DOHH2 (cell line): ENCODE measurements at regions not wholly inside any gene's neighbourhood (a gene's known extent, or its start where the extent isn't known, plus 50 kb on each side); places are given as distances from the start of the nearest gene placed in this dataset.

Experiments
- H3F3A ChIP-seq: fragments of 200-600 bp; sonication (generic), shearing (Covaris generic); 2 replicates; pipeline ENCODE4 v1.6.0; 2016; ENCODE audit warnings: antibody characterized with exemption, mild to moderate bottlenecking; ENCODE audit not compliant: control insufficient read depth, insufficient read depth
- H3K27ac ChIP-seq: fragments of 200-600 bp; sonication (generic); 2 replicates; pipeline ENCODE4 v1.5.1; 2014; ENCODE audit warnings: low read depth, mild to moderate bottlenecking, low read length, moderate library complexity
- H3K27me3 ChIP-seq: fragments of 200-600 bp; sonication (generic); 2 replicates; pipeline ENCODE4 v1.6.1; 2014; ENCODE audit warnings: mild to moderate bottlenecking, low read length, mixed read lengths; ENCODE audit not compliant: control insufficient read depth
- H3K36me3 ChIP-seq: fragments of 200-600 bp; sonication (generic); 2 replicates; pipeline ENCODE4 v1.6.1; 2014; ENCODE audit warnings: mild to moderate bottlenecking, low read length, moderate library complexity, mixed read lengths; ENCODE audit not compliant: control insufficient read depth
- H3K4me1 ChIP-seq: fragments of 200-600 bp; sonication (generic); 2 replicates; pipeline ENCODE4 v1.6.1; 2014; ENCODE audit warnings: mild to moderate bottlenecking, low read length, mixed read lengths; ENCODE audit not compliant: control insufficient read depth
- H3K4me2 ChIP-seq: fragments of 200-600 bp; sonication (generic); 2 replicates; pipeline ENCODE4 v1.6.0; 2014; ENCODE audit warnings: mild to moderate bottlenecking, low read length, moderate library complexity
- H3K4me3 ChIP-seq: fragments of 200-600 bp; sonication (generic); 2 replicates; pipeline ENCODE4 v1.5.1; 2014; ENCODE audit warnings: mild to moderate bottlenecking, low read length, mixed read lengths
- H3K79me2 ChIP-seq: fragments of 200-600 bp; sonication (generic); 2 replicates; pipeline ENCODE4 v1.6.1; 2014; ENCODE audit warnings: mild to moderate bottlenecking, low read length, mixed read lengths; ENCODE audit not compliant: control insufficient read depth
- H3K9me2 ChIP-seq: fragments of 200-600 bp; sonication (generic); replicated peaks from 2 replicates; pipeline ENCODE4 v1.6.1; 2014; ENCODE audit warnings: mild to moderate bottlenecking, low read length, mixed read lengths; ENCODE audit not compliant: control insufficient read depth
- H3K9me3 ChIP-seq: fragments of 200-600 bp; sonication (generic); 2 replicates; pipeline ENCODE4 v1.6.1; 2014; ENCODE audit warnings: antibody characterized with exemption, low read length, mixed read lengths; ENCODE audit not compliant: control insufficient read depth, insufficient read depth
- H4K20me1 ChIP-seq: fragments of 200-600 bp; sonication (generic); 2 replicates; pipeline ENCODE4 v1.6.0; 2014; ENCODE audit warnings: low read depth, mild to moderate bottlenecking, antibody characterized with exemption, low read length, moderate library complexity; ENCODE audit not compliant: control insufficient read depth, insufficient read depth
- CTCF ChIP-seq: fragments of 200-600 bp; sonication (generic); IDR thresholded peaks from one replicate; pipeline ENCODE4 v1.5.1; 2014; ENCODE audit warnings: antibody characterized with exemption, mild to moderate bottlenecking, low read depth, low read length; ENCODE audit not compliant: poor library complexity, severe bottlenecking
- EZH2phosphoT487 ChIP-seq: fragments of 200-600 bp; sonication (generic); IDR thresholded peaks from 2 replicates; pipeline ENCODE4 v1.6.1; 2017; ENCODE audit warnings: borderline replicate concordance, mild to moderate bottlenecking, antibody characterized with exemption, low read length, moderate library complexity, mixed read lengths

- H3K4me1 ChIP-seq: no peaks in the 10 kb centered on the region
Measured at GRCh38 chr3:127134466-127134865, 58.5 kb upstream of the PRR23E start.

GRCh38 chr3:127134887-127135240 is 58.1 kb upstream of the PRR23E start:
- Histone ChIP-seq H4K20me1 (no peaks in the 10 kb centered on the region), H3K27ac (no peak overlapping the region), H3K4me3 (no peak overlapping the region), H3F3A (no peaks in the 10 kb centered on the region), H3K9me2 (no peaks in the 10 kb centered on the region), H3K9me3 (no peaks in the 10 kb centered on the region), H3K4me2 (no peak overlapping the region), H3K4me1 (no peaks in the 10 kb centered on the region), H3K36me3 (no peaks in the 10 kb centered on the region), H3K27me3 (no peaks in the 10 kb centered on the region), H3K79me2 (no peaks in the 10 kb centered on the region)
- TF ChIP-seq EZH2phosphoT487: no peak
- TF ChIP-seq CTCF: no peak

More at GRCh38 chr3:127134466-127134865, 58.5 kb upstream of the PRR23E start:
- TF ChIP-seq EZH2phosphoT487: no peak
- no peak for TF ChIP-seq CTCF
- Histone ChIP-seq H3K9me2 (no peaks in the 10 kb centered on the region), H3K9me3 (no peaks in the 10 kb centered on the region), H3K4me2 (no peak overlapping the region), H4K20me1 (no peaks in the 10 kb centered on the region), H3K36me3 (no peaks in the 10 kb centered on the region), H3K27me3 (no peaks in the 10 kb centered on the region), H3K27ac (no peak overlapping the region), H3F3A (no peaks in the 10 kb centered on the region), H3K79me2 (no peaks in the 10 kb centered on the region), H3K4me3 (no peak overlapping the region)

GRCh38 chr3:127135241-127136023 is 57.5 kb upstream of the PRR23E start:
- TF ChIP-seq CTCF: no peak
- no peak for TF ChIP-seq EZH2phosphoT487
- no peak overlapping the region for H3K27ac ChIP-seq
- H3K36me3 ChIP-seq: no peaks in the 10 kb centered on the region
- no peaks in the 10 kb centered on the region for H3K27me3 ChIP-seq
- H3K79me2 ChIP-seq: no peaks in the 10 kb centered on the region
- H3K4me1 ChIP-seq: no peaks in the 10 kb centered on the region
- no peaks in the 10 kb centered on the region for H4K20me1 ChIP-seq
- H3K4me3 ChIP-seq: no peak overlapping the region
- no peaks in the 10 kb centered on the region for H3K9me2 ChIP-seq
- H3K4me2 ChIP-seq: no peak overlapping the region
- H3K9me3 ChIP-seq: no peaks in the 10 kb centered on the region
- no peaks in the 10 kb centered on the region for H3F3A ChIP-seq
